ENCODE measurements at regions not wholly inside any gene's neighbourhood (a gene's known extent, or its start where the extent isn't known, plus 50 kb on each side); places are given as distances from the start of the nearest gene placed in this dataset.

GRCh38 chr1:88221411-88221810, 462.7 kb upstream of the PKN2 start:
- H3K9me3 Mint-ChIP-seq = no peaks in the 10 kb centered on the region
- H3K36me3 Mint-ChIP-seq (ENCODE audit: low read depth) = no peaks in the 10 kb centered on the region
- no peak for DNase-seq
- Histone ChIP-seq H3K27ac (ENCODE audit: low read depth, low read length) (no peak overlapping the region), H3K4me1 (ENCODE audit: control insufficient read depth, insufficient read depth, low read length) (no peaks in the 10 kb centered on the region), H3K9ac (ENCODE audit: extremely low read depth, low read length, poor library complexity, severe bottlenecking) (no peak overlapping the region), H3K36me3 (ENCODE audit: control insufficient read depth, insufficient read depth, low read length) (no peaks in the 10 kb centered on the region), H3K9me3 (ENCODE audit: control insufficient read depth, low read length) (no peaks in the 10 kb centered on the region), H3K27me3 (ENCODE audit: control insufficient read depth, insufficient read depth, low read length, poor library complexity, severe bottlenecking) (no peaks in the 10 kb centered on the region), H3K4me3 (ENCODE audit: low read length) (no peak overlapping the region)
- H3K4me3 Mint-ChIP-seq = no peak overlapping the region
- TF ChIP-seq, protein P1, sequence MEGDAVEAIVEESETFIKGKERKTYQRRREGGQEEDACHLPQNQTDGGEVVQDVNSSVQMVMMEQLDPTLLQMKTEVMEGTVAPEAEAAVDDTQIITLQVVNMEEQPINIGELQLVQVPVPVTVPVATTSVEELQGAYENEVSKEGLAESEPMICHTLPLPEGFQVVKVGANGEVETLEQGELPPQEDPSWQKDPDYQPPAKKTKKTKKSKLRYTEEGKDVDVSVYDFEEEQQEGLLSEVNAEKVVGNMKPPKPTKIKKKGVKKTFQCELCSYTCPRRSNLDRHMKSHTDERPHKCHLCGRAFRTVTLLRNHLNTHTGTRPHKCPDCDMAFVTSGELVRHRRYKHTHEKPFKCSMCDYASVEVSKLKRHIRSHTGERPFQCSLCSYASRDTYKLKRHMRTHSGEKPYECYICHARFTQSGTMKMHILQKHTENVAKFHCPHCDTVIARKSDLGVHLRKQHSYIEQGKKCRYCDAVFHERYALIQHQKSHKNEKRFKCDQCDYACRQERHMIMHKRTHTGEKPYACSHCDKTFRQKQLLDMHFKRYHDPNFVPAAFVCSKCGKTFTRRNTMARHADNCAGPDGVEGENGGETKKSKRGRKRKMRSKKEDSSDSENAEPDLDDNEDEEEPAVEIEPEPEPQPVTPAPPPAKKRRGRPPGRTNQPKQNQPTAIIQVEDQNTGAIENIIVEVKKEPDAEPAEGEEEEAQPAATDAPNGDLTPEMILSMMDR (conservative IDR thresholded peaks at IDR 0.05) = no peak
- peaks cover 6% of the 10 kb centered on the region for H3K4me1 Mint-ChIP-seq
- 89% methylated on average over 2 of the region's 2 CpGs; no CpG with 5 or more reads in 1 of the 2 experiments for WGBS, 2 experiments (ENCODE audit: insufficient coverage in 1 of 2, insufficient read length in 1 of 2)
- no peak overlapping the region for H3K27ac Mint-ChIP-seq
- no peaks in the 10 kb centered on the region for H3K27me3 Mint-ChIP-seq (ENCODE audit: insufficient read depth)

DNA sequence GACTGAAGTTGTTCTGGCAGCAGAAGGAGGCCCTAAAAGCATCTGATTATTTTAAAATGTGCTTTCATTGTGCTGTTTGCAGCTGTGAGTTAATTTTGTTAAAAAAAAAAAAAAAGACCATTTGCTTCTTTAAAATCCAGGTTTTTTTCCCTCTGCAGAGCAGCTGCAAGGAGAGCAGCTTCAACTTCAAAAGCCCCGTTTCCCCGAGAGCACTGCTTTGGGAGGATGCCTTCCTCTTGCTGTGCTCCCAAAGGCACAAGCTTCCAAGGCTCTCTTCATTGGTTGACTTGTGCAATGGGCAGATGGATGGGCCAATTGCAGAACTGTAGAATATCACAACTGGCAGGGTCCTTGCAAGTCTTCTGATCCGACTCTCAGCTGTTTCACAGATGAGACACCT, 459.2 kb upstream of the PKN2 start:
- Mint-ChIP-seq H3K9me3 (no peaks in the 10 kb centered on the region), H3K36me3 (ENCODE audit: low read depth) (no peaks in the 10 kb centered on the region), H3K27me3 (ENCODE audit: insufficient read depth) (no peaks in the 10 kb centered on the region), H3K4me3 (no peak overlapping the region), H3K27ac (no peak overlapping the region), H3K4me1 (no peaks in the 10 kb centered on the region)
- H3K9me3 ChIP-seq (ENCODE audit: control insufficient read depth, low read length) = no peaks in the 10 kb centered on the region
- WGBS, 2 experiments (ENCODE audit: insufficient coverage in 1 of 2, insufficient read length in 1 of 2) = 80 to 96% methylated on average over 2 to 3 of the region's 3 CpGs
- no peak overlapping the region for H3K9ac ChIP-seq (ENCODE audit: extremely low read depth, low read length, poor library complexity, severe bottlenecking)
- H3K4me3 ChIP-seq (ENCODE audit: low read length) = no peak overlapping the region
- no peak for DNase-seq
- H3K4me1 ChIP-seq (ENCODE audit: control insufficient read depth, insufficient read depth, low read length) = no peaks in the 10 kb centered on the region
- H3K27ac ChIP-seq (ENCODE audit: low read depth, low read length) = no peak overlapping the region
- TF ChIP-seq, protein P1 (conservative IDR thresholded peaks at IDR 0.05) = no peak
- no peaks in the 10 kb centered on the region for H3K36me3 ChIP-seq (ENCODE audit: control insufficient read depth, insufficient read depth, low read length)
- no peaks in the 10 kb centered on the region for H3K27me3 ChIP-seq (ENCODE audit: control insufficient read depth, insufficient read depth, low read length, poor library complexity, severe bottlenecking)

GRCh38 chr1:88228114-88228513, 456.0 kb upstream of the PKN2 start:
- Histone ChIP-seq H3K4me1 (ENCODE audit: control insufficient read depth, insufficient read depth, low read length) (no peaks in the 10 kb centered on the region), H3K27me3 (ENCODE audit: control insufficient read depth, insufficient read depth, low read length, poor library complexity, severe bottlenecking) (no peaks in the 10 kb centered on the region), H3K9ac (ENCODE audit: extremely low read depth, low read length, poor library complexity, severe bottlenecking) (no peak overlapping the region), H3K36me3 (ENCODE audit: control insufficient read depth, insufficient read depth, low read length) (no peaks in the 10 kb centered on the region), H3K27ac (ENCODE audit: low read depth, low read length) (no peak overlapping the region), H3K9me3 (ENCODE audit: control insufficient read depth, low read length) (no peaks in the 10 kb centered on the region), H3K4me3 (ENCODE audit: low read length) (no peak overlapping the region)
- no peak for DNase-seq
- no peaks in the 10 kb centered on the region for H3K9me3 Mint-ChIP-seq
- no peak overlapping the region for H3K27ac Mint-ChIP-seq
- no peaks in the 10 kb centered on the region for H3K27me3 Mint-ChIP-seq (ENCODE audit: insufficient read depth)
- H3K36me3 Mint-ChIP-seq (ENCODE audit: low read depth) = no peaks in the 10 kb centered on the region
- no peaks in the 10 kb centered on the region for H3K4me1 Mint-ChIP-seq
- TF ChIP-seq, protein P1 (conservative IDR thresholded peaks at IDR 0.05) = peak; percentile 52
- H3K4me3 Mint-ChIP-seq = no peak overlapping the region
- WGBS, 2 experiments (ENCODE audit: insufficient coverage in 1 of 2, insufficient read length in 1 of 2) = 46% methylated on average over 2 of the region's 3 CpGs; no CpG with 5 or more reads in 1 of the 2 experiments
